GM12864 (cell line): ENCODE measurements at regions not wholly inside any gene's neighbourhood (a gene's known extent, or its start where the extent isn't known, plus 50 kb on each side); places are given as distances from the start of the nearest gene placed in this dataset.

ENCODE experiments used
- DNase-seq: peaks from one replicate; pipeline ENCODE4 v3.0.0-alpha.2; 2011; ENCODE audit warnings: low read depth
- H3K4me3 ChIP-seq: 2 replicates; pipeline ENCODE4 v1.5.1; 2011; ENCODE audit warnings: mild to moderate bottlenecking, low read depth, low read length, control low read depth
- TF ChIP-seq, protein P1 (sequence below): IDR thresholded peaks from 2 replicates; pipeline ENCODE4 v1.5.1; 2011; ENCODE audit warnings: low read depth, mild to moderate bottlenecking, moderate library complexity, low read length, control low read depth, inconsistent platforms; ENCODE audit errors: missing control alignments

GRCh38 chr3:102125994-102126368, 276.7 kb downstream of the NFKBIZ start:
- H3K4me3 ChIP-seq, result no peak overlapping the region
- TF ChIP-seq, protein P1, sequence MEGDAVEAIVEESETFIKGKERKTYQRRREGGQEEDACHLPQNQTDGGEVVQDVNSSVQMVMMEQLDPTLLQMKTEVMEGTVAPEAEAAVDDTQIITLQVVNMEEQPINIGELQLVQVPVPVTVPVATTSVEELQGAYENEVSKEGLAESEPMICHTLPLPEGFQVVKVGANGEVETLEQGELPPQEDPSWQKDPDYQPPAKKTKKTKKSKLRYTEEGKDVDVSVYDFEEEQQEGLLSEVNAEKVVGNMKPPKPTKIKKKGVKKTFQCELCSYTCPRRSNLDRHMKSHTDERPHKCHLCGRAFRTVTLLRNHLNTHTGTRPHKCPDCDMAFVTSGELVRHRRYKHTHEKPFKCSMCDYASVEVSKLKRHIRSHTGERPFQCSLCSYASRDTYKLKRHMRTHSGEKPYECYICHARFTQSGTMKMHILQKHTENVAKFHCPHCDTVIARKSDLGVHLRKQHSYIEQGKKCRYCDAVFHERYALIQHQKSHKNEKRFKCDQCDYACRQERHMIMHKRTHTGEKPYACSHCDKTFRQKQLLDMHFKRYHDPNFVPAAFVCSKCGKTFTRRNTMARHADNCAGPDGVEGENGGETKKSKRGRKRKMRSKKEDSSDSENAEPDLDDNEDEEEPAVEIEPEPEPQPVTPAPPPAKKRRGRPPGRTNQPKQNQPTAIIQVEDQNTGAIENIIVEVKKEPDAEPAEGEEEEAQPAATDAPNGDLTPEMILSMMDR, result no peak
- no peak for DNase-seq

GRCh38 chr3:102129760-102130608, 280.7 kb downstream of the NFKBIZ start:
- H3K4me3 ChIP-seq, result no peak overlapping the region
- TF ChIP-seq, protein P1, result no peak
- DNase-seq, result no peak

DNA sequence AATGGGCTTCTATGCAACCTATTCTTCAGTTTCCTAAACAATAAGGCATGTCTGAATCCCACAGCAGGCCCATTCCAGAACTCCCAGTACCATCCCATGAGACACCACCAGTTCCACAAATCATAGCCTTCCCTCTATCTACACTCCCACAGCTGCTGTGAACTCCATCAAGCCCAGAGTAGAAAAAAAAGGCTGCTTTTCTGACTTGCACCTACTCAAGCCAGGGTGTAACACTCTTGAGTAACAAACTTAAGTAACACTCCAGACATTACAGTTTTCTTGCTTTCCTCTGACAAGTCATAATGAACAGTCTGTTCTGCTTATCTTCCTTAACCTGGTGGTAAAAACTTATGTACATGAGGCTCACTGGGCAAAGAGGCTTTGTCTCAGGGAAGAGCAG, 283.1 kb downstream of the NFKBIZ start:
- TF ChIP-seq, protein P1, result no peak
- DNase-seq, result no peak
- H3K4me3 ChIP-seq, result no peak overlapping the region

DNA sequence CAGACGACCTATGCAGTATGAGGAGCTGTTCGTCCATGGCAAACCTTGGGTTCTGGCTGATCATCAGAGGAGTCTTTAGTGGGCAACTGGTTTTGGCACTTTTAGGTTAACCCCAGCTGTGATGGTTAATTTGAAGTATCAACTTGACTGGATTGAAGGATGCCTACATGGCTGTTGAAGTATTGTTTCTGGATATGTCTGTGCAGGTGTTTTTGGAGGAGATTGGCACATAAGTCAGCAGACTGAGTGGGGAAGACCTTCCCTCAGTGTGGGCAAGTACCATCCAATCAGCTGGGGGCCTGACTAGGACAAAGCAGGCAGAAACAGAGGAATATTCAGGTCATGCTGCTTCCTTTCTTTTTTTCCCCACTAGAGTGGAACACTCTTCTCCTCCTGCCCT, 284.1 kb downstream of the NFKBIZ start:
- TF ChIP-seq, protein P1, result no peak
- no peak for DNase-seq
- H3K4me3 ChIP-seq, result no peak overlapping the region

GRCh38 chr3:102135316-102135715, 286.0 kb downstream of the NFKBIZ start:
- no peak overlapping the region for H3K4me3 ChIP-seq
- DNase-seq, result no peak
- TF ChIP-seq, protein P1, result no peak

GRCh38 chr3:102136183-102136582, 286.9 kb downstream of the NFKBIZ start:
- DNase-seq, result no peak
- TF ChIP-seq, protein P1, result no peak
- no peak overlapping the region for H3K4me3 ChIP-seq

DNA sequence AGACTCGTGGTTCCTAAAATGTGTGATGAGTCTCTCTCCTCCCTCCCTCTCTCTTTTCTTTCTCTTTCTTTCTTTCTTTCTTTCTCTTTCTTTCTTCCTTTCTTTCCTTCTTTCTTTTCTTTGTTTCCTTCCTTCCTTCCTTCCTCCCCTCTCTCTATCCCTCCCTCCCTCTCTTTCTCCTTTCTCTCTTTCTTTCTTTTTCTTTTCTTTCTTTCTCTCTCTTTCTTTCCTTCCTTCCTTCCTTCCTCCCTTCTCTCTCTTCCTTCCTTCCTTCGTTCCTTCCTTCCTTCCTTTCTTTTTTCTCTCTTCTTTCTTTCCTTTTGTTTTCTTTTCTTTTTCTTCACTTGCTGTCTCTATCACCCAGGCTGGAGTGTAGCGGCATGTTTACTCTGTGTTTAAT, 290.8 kb downstream of the NFKBIZ start:
- DNase-seq, result no peak
- TF ChIP-seq, protein P1, result no peak
- no peak overlapping the region for H3K4me3 ChIP-seq
